H1 (cell line): ENCODE measurements at regions not wholly inside any gene's neighbourhood (a gene's known extent, or its start where the extent isn't known, plus 50 kb on each side); places are given as distances from the start of the nearest gene placed in this dataset.

Experiments
- EGR1 ChIP-seq: IDR thresholded peaks from 2 replicates; pipeline ENCODE4 v1.6.1; 2011; ENCODE audit warnings: low read depth, low read length, borderline replicate concordance
- GTF2F1 ChIP-seq: IDR thresholded peaks from 2 replicates; pipeline ENCODE4 v1.6.1; 2012; ENCODE audit warnings: low read depth, low read length, improper control_type of control experiment, borderline replicate concordance
- KDM4A ChIP-seq: IDR thresholded peaks from one replicate; pipeline ENCODE4 v1.7.1; 2012; ENCODE audit warnings: low read depth, mild to moderate bottlenecking, moderate library complexity, low read length, inconsistent platforms; ENCODE audit not compliant: severe bottlenecking
- NRF1 ChIP-seq: IDR thresholded peaks from 2 replicates; pipeline ENCODE4 v1.6.1; 2011; ENCODE audit warnings: mild to moderate bottlenecking, low read depth, low read length, improper control_type of control experiment
- RFX5 ChIP-seq: IDR thresholded peaks from 2 replicates; pipeline ENCODE4 v1.6.1; 2011; ENCODE audit warnings: low read depth, low read length, improper control_type of control experiment, borderline replicate concordance
- RNF2 ChIP-seq: fragments of 200-900, 300-1000 bp; sonication (generic); IDR thresholded peaks from 2 replicates; pipeline ENCODE4 v1.7.1; 2016; ENCODE audit warnings: borderline replicate concordance, low read depth, mild to moderate bottlenecking, antibody characterized with exemption, low read length; ENCODE audit not compliant: poor library complexity, severe bottlenecking; ENCODE audit errors: missing control alignments

GRCh38 chr2:146964494-146964893, 880.3 kb upstream of the ACVR2A start (continued):
- no peak for TF ChIP-seq RNF2
- no peak for TF ChIP-seq KDM4A
- TF ChIP-seq RFX5 = no peak
- no peak for TF ChIP-seq GTF2F1
- no peak for TF ChIP-seq EGR1
- TF ChIP-seq NRF1 = no peak
